EL (cell line): ENCODE measurements at regions not wholly inside any gene's neighbourhood (a gene's known extent, or its start where the extent isn't known, plus 50 kb on each side); places are given as distances from the start of the nearest gene placed in this dataset.
"Not testable (repeated sequence)": the region's sequence is repeated elsewhere in the genome, so short reads cannot be mapped to it uniquely, and the experiment has no call there.

ENCODE experiments used
- DNase-seq: peaks from one replicate; pipeline ENCODE4 v3.0.0-alpha.2; 2016

GRCh38 chr3:166510382-166510781 is 673.2 kb upstream of the BCHE start:
- DNase-seq, result no peak

GRCh38 chr3:166500420-166500819 is 663.2 kb upstream of the BCHE start:
- not testable (repeated sequence) for DNase-seq

GRCh38 chr3:166499636-166500035 is 662.4 kb upstream of the BCHE start:
- DNase-seq, result no peak

DNA sequence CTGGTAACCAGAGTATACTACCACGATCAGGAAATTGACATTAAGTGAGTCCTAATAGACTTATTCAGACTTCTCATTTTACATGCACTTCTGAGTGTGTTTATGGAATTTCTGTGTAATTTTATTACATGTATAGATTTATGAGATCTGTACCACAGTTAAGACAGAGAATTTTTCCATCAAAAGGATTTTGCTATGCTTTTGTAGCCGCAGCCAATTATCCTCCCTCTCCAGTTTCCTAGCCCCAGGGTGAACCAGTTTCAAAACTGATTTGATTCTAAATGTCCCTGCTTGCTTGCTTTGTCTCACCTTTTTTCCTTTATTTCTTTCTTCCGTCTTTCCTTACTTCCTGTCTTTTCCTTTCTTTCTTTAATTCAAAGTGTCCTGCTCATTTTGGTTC is 661.2 kb upstream of the BCHE start:
- DNase-seq, result no peak

GRCh38 chr3:166489826-166490225 is 652.6 kb upstream of the BCHE start:
- no peak for DNase-seq

DNA sequence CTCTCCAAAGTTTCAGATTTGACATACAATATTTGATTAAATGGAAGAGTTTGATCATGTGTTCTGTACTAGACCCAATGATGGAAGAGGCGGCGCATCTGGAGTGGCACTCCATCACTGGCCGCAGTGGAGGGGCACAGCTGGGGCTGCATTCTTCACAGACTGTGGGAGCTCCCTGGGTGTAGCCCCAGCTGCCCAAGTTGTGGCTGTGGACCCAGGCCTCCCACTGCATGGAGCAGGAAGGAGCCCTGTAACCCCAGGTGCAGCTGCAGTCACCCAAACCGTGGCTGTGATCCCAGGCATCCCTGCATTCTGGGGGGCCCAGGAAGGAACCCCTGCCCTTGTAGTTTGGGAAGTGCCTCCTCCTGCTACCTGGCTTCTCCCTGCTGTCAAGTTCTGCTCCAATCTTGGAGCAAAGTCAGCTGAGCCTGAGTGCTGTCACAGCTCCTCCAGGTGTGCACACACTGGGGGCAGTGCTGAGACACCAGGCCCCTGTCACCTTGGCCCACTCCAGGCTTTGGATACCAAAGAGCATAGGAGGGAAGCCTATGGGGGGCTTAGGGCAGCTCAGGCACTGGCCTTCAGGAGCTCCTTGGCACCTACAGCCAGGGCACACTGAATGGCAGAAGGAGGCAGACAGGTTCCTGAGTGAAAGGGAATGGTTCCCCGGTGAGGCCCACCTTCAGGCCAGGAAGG is 651.9 kb upstream of the BCHE start:
- no peak for DNase-seq

DNA sequence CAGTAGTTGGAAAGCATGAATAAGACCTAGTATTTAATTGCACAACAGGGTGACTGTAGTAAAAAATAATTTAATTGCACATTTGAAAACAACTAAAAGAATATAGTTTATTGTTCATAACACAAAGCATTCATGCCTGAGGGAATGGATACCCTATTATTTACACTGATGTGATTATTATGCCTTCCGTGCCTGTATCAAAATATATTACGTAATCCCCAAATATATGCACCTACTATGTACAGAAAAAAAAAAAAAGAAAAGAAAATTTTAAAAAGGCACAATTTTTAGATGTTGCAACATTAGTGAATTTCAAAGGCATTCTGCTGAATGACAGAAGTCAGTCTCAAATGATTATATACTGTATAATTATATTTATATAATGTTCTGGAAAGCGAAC is 647.2 kb upstream of the BCHE start:
- no peak for DNase-seq

DNA sequence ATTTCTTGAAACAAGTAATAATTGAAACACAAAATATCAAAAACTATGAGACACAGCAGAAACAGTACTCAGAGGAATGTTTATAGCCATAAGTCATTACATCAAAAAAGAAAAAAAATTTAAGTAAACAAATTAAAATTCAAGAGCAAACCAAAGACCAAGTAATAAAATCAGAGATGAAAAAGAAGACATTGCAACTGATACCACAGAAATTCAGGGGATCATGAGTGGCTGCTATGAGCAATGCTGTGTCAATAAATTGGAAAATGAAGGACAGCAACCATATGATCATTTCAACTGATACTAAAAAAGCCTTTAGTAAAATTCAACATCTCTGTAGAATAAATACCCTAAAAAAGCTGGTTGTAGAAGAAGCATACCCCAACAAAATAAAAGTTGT is 644.1 kb upstream of the BCHE start:
- no peak for DNase-seq

- no peak for DNase-seq
These were observed 641.1 kb upstream of the BCHE start for GRCh38 chr3:166478356-166478755.

DNA sequence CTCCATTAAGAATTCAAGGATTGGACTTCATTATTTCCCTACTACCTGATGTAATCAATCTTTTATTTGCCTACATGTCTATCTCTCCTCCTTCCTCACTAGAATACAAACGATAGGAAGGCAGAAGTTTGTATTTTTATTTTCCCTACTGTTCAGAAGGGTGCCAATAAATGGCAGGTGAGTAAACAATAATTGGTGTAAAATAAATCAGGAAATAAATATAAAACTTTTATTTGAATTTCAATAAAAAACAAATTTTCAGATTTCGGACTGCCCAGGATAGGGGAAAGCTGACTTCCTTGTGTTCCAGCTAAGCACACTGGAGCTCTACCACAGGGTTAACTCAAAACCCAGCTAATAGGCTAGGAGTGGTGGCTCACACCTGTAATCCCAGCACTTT is 636.3 kb upstream of the BCHE start:
- DNase-seq, result no peak

- DNase-seq, result no peak
These were observed 634.8 kb upstream of the BCHE start for GRCh38 chr3:166472015-166472414.

- DNase-seq, result no peak
These were observed 634.0 kb upstream of the BCHE start for GRCh38 chr3:166471074-166471767.

DNA sequence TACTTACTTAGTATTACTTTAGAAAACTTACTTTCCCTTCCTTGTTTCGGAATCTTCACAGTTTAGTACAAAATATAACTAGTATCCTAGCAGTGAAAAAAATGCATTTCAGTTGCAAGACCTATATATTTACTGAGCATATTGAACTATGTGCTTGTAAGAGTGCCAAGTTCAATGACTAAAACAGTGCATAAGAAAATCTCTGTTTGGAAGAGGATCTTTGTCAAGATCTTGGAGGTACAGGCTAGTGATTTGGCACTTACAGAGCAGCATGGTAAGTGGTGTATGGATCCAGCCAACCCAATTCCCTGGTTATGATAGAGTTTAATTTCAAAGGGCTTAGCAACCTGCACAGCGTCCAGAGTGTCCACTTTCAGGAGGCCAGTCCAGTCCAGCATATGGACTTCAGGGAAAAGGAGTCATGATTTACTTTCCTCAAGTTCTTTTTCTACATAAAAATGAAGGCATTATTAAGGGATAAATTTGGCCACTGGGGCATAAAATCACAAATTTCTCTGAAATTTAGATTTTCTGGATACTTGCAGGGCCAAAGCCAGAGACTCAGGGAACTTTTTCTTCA is 625.8 kb upstream of the BCHE start:
- DNase-seq, result no peak

DNA sequence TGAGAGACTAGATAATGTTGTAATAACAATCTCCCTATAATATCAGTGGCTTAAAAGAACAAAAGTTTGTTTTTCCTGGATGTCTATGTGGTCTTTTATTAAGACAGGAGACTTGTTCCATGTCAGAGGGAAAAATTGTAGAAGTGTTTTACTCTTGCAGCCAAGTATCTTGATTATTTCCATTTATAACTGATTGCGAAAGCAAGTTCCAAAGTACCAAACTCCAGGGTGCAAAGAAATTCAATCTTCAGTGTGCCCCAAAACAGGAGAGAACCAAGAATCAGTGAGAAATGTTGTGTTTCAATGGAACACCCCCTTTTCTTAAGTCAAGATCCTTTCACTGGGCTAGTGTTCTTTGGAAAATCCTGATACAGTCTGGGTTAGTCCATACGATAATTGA is 624.4 kb upstream of the BCHE start:
- no peak for DNase-seq

DNA sequence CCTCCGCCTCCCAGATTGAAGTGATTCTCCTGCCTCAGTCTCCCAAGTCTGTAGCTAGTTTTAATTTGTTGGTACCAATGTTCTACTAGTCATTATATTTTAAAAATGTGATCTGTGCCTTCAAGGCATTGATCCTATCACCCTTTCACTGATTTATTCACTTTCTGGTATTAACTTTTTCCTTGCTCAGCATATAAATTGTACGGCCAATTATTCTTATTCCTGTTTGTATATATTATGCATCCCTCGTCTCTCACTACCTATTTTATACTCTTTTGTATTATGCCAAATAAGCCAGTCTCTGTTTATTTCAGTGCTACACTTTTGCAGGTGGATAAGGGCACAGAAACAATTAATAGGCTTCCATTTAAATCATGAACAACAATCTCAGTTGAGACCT is 620.2 kb upstream of the BCHE start:
- DNase-seq, result no peak

- no peak for DNase-seq
These were observed 619.1 kb upstream of the BCHE start for GRCh38 chr3:166456286-166456685.

DNA sequence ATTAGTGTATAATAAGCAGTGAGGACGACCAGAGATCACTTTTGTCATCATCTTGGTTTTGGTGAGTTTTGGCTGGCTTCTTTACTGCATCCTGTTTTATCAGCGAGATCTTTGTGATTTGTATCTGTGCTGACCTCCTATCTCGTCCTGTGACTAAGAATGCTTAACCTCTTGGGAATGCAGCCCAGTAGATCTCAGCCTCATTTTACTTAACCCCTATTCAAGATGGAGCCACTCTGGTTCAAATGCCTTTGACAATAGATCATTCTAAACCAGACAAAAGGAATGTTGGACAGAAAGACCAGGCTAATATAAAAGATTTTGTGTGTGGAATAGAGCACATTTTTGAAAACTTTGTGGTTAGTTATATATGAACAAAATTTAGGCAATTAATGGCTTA is 618.5 kb upstream of the BCHE start:
- no peak for DNase-seq

DNA sequence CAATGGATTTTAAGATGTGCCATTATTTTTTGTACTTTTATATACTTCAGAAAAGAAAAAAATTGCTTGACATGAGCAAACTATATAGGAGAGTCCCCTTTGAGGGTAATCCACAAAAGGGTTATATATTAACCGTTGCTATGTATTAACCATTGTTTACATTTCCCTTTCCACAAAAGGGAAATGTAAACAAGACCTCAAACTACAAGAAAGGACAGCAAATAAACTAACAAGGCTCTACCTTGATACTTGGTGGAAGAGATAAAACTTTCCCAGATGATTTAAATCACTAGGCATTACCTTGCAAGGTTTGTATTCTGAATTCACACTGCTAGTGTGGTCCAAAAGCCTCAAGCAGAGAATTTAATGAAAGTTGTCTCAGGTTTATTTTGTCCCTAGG is 616.3 kb upstream of the BCHE start:
- DNase-seq, result no peak

- DNase-seq, result no peak
These were observed 614.8 kb upstream of the BCHE start for GRCh38 chr3:166451997-166452396.

GRCh38 chr3:166447513-166447912 is 610.3 kb upstream of the BCHE start:
- DNase-seq, result no peak

GRCh38 chr3:166446986-166447385 is 609.8 kb upstream of the BCHE start:
- DNase-seq, result no peak

DNA sequence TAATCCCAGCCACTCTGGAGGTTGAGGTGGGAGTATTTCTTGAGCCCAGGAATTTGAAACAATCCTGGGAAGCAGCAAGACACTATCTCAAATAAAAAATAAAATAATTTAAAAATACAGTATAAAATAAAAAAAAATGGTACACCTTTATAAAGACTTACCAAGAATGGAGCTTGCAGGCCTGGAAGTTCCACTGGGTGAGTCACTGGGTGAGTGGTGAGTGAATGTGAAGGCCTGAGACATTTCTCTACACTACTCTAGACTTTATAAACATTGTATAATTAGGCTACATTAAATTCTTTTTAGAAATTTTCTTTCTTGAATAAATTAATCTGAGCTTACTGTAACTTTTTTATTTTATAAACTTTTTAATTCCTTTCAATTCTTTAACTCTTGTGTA is 609.1 kb upstream of the BCHE start:
- no peak for DNase-seq

DNA sequence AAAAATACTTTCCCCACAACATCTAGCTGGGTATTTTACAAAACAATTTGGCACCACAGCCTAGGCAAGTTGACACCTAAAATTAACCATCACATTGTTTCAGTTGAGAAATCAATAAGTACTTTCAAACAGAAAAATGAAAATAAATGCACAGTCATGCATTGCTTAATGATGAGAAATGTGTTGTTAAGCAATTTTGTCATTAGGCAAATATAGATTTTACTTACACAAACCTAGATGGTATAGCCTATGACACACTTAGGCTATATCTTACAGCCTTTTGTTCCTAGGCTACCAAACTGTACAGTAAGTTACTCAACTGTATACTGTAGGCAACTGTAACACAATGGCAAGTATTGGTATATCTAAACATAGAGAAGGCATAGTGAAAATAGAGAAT is 608.6 kb upstream of the BCHE start:
- DNase-seq, result no peak

DNA sequence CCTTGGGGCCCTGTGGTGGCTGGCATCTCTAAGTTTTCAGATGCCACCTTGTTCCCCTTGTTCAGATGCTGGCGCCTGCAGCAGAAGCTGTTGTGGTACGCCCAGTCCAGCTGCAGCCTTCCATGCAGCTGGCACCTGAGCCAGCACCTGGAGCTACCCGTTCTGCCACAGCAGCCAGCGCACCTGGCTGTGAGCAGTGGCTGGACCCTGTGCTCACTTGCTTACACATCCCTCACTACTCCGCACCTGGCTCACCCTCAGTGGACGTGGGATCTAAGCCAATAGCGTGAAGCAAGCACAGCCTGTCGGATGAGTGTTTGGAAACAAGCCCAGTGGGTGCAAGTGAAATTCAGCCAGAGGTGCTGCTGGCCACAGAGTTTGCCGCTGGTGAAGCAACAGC is 607.5 kb upstream of the BCHE start:
- DNase-seq, result no peak

DNA sequence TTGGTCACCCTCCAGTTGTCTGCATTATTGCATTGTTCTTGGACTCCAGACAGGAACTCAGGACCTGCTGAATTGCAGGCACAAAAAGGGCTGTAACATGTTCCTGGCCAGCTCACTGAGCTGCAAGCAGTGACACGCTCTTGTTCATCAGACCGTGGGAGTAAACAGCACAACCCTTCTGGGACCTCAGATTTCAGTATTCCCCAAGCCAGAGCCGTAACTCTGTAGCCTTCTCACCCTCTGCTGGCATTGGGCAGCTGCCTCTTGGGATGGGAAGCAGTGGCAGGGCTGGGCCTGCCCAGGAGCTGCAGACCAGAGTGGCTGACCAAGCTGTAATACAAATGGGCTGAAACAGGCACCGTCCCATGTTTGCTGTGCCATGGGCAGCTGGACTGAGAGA is 607.1 kb upstream of the BCHE start:
- DNase-seq, result no peak
